GM21381 (cell line): ENCODE measurements at regions not wholly inside any gene's neighbourhood (a gene's known extent, or its start where the extent isn't known, plus 50 kb on each side); places are given as distances from the start of the nearest gene placed in this dataset.

ENCODE experiments used
- ATAC-seq: cut with Tn5 transposase; IDR thresholded peaks from one replicate; pipeline ENCODE4 v1.9.1; 2021; ENCODE audit warnings: mild to moderate bottlenecking, moderate library complexity; ENCODE audit not compliant: unreplicated experiment

DNA sequence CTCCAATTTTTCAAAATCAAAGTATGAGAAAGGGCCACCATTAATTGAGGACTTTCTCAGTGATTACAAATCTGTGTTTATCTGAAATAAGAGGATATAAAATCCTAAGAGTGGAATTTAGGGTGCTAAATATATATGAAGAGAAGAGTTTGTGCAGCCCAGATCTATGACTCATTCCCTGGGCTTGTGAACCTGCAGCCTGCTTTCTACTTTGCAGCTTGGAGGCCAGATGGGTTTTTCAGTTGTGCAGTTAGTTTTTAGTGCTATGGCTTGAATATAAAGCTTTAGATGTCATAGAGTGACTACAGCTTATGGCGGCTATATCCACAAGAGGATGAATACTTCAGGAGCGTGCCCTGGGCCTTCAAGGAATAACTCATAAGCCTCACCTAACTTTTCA is 1391.1 kb downstream of the FSTL5 start:
- ATAC-seq, result no peak

DNA sequence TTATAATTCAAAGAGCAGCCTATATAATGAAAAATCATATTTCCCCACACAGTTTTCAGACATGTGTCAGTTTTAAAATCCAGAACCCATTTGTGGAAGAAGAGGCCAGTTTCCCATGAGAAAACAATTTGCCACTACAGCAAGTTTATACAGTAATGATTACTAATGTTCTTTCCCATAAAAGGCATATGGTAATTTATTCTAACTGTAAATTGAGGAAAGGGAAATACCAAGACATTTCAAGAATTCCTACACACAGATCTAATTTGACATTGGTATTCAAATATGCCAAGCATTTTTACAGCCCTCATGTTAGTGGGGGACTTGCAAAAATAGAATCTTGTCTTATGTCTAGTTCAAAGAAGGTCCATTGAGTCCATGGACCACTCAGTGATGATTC is 1368.6 kb downstream of the FSTL5 start:
- ATAC-seq, result no peak

DNA sequence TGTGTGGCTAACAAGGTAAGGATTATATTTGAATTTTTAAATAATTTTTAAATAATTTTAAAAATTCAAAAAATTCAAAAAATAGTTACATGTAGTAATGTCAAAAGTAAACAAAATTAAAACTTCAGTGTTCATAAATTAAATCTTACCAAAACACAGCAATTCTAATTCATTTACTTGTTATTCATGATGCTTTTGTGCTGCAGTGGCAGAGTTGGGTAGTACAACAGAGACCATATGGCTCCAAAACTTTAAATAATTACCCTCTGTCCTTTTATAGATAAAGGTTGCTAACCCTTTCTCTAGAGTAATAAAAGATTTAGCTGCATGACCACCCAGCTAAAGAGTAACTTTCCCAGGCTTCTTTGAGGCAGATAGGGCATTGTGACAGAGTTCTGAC is 1355.6 kb downstream of the FSTL5 start:
- no peak for ATAC-seq

DNA sequence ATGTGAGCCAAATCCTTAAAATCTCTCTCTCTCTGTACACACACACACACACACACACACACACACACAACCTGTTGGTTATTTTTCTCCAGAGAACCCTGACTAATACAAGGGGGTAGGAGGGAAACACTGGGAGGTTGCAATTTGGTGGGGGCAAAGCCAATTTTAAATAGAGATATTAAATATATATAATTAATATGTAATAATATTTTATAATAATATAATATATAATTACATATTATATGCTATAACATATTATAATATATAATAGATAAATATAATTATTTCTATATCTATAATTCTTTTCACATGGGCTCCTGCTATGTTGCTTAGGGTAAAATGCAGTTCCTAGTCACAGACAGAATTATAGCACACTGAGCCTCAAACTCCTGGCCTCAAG is 1354.2 kb downstream of the FSTL5 start:
- no peak for ATAC-seq

DNA sequence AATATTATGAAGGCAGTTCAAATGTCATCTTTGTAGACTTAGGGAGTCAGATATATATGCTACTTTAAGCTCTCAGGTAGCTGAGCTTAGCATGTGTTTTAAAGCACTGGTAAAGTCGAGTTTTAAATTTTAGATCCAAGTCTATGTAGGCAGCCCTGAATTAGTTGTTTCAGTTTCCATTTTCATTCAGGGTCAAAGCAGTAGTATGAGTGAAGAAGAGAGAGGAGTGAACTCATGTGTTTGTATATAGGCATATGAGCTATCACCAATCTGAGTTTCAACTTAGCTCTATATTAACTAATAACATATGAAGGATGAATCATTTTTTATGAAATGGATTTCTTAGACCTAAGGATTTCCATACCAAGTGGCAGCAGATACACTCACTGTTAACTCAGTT is 1353.4 kb downstream of the FSTL5 start:
- no peak for ATAC-seq

DNA sequence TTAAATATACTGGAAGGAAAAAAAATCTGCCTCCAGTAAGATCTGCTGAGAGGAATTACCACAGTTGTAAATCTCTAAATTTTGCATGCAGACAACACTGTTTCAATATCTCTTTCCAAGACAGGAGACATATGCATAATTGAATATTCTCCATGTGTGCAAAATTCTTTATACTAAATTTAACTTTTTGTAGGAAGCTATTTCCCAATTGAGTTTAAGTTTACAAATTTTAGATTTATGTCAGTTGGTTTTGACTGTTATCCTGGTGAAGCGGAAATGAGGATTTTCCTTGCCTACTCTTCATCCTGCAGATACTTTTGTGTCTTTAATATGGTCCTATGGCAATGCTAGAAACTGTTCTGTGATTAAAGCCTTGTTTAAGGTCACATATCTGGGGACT is 1352.9 kb downstream of the FSTL5 start:
- ATAC-seq, result no peak

DNA sequence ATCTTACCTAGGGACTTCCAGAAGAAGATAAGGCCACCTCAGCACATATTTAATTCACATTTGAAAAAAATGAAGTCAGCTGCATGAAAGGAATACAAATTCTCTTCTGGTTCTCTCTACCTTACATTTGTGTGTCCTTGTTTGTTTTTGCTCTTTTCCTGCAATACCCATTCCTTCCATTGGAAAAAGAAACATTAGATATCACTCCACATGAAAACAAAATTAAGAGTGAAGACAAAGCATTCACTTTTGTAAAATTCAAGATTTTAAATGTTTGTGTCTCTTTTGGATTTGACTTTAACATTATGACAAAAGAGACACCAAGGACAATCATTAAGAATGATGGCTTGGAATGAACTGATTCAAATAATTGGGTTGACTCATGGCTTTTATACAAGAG is 1351.8 kb downstream of the FSTL5 start:
- ATAC-seq, result no peak

DNA sequence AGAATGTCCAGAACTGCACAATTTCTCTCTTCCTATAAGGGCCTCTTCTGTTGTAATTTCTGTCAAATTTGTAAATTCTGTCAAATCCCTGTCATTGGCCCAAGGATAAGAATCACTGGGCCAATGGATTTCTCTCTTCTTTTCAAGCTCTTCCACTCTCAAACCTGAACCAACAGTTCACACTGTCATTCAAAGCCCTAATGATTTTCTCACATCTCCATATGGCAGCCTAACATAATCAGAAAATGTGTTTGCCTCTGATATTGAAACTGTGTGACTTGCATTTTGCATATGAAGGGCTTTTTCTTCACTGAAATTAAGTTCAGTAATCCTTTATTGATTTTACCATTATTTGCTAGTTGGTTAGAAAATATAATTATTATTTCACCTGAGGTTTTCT is 1349.1 kb downstream of the FSTL5 start:
- no peak for ATAC-seq

DNA sequence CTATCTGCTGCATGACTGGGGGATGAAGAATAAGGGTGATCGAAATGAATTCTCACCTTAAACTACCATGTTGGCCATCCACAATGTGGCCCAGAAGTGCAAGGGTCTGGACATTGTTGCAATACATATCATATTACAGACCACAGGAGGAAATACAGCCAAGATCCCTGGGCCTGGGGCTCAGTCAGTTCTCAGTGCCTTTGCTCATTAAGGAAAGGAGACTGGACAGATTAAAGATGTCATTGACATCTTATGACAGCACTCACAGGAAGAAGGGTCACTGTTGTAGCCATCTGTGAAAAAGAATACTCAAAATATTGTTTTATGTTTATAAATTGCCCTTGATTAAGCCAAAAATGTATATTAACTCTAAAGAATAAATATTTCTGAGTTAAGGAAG is 1345.2 kb downstream of the FSTL5 start:
- no peak for ATAC-seq

DNA sequence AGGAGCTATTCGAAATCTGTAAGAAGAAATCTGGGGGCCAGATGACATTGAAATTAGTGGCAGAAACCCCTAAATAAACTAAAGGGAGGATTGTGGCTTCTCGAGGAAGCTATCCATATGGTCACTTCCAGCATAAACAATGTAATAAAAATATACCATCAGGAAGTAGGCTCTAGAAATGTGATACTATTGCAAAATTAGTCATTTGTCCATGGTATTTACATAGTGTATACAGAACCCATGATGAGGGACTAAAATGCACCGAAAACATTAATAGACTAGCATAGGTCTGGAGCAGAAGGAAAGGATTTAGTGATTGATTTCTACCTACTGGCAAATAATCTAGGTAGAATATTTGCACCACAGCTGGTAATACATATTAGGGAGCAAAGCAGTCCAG is 1344.0 kb downstream of the FSTL5 start:
- ATAC-seq, result no peak

DNA sequence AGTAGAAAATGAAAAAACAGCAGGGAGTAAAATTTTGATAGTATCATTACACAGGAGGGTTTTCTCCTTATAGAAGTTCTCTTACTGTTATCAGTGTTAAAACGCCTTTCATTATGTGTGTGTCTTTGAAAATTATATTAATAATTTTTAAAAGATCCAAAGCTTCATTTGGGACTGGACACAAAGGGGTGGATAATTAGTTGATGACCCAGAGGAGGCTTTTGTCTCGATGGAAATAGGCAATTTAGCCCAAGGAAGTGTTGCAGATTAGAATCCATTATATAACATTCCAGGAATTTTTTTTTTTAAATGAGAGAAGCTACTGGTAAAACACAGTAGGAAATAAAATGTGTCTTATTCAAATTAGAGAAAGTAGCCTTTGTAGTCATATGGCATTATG is 1339.3 kb downstream of the FSTL5 start:
- no peak for ATAC-seq

DNA sequence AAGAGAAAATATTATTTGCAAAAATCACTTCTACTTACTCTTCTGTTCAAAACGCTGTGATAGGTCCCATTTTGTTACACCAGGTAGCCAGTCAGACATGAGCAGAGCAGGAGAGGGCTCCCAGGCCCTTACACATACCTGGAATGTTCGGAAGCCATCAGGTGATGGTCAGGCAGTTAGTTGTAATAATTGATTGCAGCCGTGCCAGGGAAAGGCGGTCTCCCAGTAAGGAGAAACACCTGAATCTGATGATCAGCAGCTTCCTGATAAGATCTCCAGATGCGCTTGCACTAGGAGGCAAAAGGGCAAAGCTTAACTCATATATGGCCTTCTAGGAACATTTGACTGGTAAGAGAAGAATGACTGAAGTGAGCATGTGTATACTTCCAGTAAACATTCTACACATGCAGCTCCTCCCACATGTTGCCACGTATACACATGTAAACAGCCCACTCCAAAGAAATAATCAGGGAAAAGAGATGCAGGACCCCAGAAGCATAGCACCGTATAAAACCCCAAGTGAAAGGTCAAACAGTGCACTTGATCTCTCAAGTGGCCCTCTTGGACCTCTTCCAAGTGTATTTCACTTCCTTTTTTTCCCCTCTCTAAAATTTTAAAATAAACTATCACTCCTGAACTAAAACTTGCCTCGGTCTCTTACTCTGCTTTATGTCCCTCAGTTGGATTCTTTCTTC is 1338.0 kb downstream of the FSTL5 start:
- ATAC-seq, result no peak

DNA sequence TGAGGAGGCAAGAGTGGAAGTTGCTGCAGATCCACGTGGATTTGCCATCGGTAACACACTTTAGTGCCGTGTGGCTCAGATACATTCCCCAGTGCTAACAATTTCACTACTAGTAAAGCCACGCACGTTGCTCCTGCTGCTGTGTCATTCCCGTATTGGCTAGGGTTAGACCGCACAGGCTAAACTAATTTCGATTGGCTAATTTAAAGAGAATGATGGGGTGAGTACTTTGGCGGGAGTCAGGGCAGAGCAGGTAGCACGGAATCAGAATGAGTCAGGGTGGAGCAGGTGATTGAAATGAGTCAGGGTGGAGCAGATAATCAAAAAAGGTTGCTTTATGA is 1337.5 kb downstream of the FSTL5 start:
- ATAC-seq, result no peak

DNA sequence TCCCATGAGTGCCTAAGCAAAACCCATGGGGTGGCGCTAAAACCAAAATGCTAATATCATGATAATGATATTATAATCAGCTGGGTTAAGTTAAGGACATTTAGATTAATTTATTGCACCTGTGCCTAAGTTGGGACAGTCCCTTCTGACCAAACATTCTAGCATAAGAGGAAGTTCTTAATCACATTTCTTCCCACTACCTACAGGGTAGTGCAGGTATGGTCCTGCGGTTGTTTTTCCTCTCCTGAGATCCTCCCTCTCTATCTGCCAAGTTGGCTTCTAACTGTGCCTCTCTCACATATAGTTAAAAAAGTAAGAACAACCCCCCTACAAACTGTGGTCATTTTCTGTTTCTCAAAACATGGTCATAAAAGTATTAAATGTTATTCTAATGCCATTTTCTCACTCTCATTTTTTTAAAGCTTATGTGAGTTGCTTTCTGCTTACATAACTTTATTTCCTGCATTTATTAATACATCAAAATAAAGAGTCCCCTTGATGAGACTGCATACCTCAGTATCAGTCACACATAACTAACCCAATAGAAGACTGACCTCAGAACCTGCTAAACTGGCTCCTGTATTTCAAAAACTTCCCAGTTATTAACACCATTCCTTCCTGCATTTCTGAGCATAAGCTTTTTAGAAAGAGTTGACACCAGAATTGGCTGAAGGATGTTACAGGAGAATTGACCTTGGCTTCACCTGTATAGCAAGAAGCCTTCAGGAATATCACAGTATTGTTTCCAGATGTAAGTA is 1332.5 kb downstream of the FSTL5 start:
- ATAC-seq, result no peak

DNA sequence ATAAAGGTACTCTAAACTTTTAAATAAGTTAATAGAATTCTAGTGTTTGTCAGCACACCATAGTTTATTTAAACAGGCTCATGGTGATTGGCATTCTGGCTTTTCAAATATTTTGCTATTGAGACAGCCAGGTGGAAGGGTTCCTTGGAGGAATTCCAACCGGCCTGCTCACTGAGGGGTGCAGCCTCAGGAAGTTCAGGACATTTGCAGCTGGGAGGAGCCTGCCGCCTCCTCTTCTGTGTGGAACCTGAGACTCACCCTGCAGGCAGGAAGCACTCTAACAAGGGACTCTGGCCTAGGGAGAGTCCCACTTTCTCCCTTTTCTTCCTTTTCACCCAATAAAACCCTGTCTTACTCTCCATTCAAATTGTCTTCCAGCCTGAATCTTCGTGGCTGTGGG is 1328.0 kb downstream of the FSTL5 start:
- no peak for ATAC-seq

DNA sequence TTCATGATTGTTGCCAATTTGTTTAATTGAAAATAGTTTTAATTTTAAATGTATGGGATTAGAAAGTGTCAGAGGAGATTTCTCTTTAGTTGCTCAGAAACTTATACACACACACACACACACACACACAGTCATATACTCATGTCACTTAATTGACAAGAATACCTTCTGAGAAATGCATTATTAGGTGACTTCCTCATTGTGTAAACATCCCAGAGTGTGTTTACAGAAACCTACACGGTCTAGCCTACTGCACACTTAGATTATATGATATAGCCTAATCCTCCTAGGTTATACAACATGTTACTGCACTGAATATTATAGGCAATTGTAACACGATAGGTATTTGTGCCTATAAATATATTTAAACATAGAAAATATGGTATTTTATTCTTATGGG is 1327.4 kb downstream of the FSTL5 start:
- ATAC-seq, result no peak

DNA sequence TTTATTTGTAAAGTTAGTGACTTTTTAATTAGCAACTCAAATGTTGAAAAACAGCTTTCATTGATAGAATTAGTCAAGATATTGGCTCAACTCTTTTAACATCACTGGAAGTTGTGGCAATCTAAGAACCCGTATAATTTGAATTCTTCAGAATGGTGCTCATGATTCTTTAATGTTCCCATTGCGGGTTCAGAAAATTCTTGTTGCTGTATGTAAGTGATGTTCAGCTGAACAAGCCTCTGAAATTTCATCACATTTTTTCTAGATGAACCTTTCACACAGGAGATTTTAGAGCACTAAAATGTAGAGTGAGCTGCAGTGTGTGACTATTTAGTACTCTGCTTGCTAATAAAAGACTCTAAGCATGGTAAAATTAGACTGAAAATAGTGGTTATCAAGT is 1317.7 kb downstream of the FSTL5 start:
- no peak for ATAC-seq

DNA sequence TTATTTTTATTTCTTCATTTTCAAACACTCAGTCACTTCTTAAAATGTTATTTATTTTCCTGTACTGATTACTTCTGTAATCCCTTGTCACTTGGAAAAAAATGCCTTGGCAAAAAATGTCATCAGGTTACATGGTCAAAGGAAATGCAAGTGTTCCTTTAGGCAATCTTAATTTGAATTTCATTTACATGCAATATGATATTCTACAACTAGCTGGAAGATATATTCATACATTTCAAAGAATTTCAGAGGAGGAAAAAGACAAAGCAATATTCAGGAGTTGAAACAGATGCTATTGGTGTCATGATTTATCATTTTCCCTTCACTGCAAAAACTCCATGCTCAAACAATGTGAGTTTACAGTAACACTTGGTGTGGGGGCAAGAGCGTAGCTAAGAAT is 1316.6 kb downstream of the FSTL5 start:
- ATAC-seq, result no peak

DNA sequence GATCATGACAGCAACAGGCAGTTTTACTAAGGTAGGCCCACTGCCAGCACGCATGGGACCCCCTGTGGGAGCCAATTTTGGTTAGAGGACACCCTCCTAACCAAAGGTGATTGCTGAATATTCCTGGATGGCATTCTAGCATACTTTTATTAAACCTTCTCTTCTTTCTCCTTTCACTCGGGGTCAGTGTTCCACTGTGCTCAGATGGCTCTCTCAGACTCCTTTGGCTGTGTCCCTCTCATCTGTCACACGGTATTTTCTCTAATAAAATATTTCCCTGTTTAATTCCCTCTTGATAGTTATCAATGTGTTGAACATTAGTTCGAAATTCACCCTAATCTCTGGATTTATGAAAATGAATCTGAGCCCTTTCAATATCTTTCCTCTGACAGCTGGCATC is 1315.3 kb downstream of the FSTL5 start:
- ATAC-seq, result no peak

DNA sequence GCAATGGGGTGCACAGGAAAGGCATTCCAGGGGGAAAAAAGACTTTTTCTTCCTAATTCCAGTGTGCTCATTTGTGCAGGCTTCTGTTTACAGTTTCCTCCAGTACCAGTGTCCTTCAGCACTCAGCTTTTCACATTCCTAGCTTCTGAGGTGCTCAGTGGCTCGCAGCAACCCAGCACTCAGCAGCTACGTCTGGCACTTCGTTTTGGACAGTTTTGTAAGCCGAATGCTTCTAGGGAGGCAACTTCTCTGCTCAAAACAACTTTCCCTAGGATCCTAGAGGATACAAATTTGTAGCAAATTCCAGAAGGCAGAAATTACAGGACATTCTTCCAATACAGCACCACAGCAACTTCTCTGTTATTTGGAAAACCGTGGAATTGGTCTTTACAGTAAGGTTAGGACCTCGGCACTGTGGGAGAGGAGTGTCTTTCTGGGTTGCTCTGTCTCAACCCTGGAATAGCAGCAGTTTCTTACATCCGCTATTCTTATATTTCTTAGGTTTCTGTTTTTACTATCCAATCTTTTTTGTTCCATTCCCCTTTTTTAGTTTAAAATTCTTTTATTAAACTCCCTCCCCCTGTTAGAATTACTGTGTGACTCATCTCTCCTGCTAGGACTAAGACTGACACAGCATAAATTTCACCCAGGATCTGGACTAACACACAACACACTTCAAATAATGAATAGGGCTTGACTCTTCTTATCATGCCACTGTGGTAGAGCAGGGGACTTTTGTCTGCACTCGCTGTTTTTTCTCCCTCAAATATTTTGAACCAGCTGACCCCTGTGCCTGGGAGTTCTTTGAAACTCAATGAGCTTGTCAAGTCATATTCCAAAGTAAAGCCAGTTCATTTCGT is 1314.7 kb downstream of the FSTL5 start:
- ATAC-seq, result no peak

DNA sequence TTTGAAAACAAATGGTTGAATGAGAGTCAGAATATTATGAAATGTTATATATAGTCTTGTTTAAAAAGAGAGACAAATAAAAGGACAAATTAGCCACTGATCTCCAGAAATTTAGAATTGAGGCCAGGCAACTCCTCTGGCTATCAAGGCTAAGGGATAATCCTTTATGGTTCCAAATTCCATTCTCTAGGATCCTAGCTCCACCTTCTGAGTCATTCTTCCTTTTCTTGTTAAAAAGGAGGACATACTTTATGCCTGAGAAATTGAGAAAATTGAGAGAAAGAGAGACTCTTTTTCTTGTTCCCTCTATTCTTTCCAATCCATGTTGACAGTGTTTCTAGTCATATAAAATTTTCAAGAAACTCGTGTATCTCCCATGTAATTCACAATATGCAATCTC is 1299.5 kb downstream of the FSTL5 start:
- no peak for ATAC-seq

DNA sequence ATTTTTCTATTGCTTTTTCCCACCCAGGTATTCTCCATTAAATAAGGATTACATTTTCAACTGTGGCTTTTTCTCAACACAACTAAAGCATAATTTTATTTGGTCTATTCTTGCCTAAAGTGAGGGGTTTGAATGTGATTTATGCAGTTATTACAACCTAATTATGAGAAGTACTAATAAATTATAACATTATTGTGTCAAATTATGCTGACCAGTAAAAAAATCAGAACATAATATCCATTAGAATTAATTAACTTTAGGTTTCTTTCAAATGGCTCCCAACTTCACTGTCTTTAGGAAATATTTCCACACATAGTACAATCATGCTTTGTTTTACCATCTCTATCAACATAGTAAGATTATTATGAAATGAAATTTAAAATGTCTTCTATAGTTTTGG is 1293.9 kb downstream of the FSTL5 start:
- ATAC-seq, result no peak
